Upper lobe of left lung (tissue), 4 donors: ENCODE measurements at regions not wholly inside any gene's neighbourhood (a gene's known extent, or its start where the extent isn't known, plus 50 kb on each side); places are given as distances from the start of the nearest gene placed in this dataset.

Experiments
- CTCF ChIP-seq, 6 experiments: fragments of 450-650 bp in 4 of 6; fragments of 200-600 bp in 2 of 6; sonication (generic) in 2 of 6; IDR thresholded peaks; one replicate each; pipeline ENCODE4 v1.5.1; 2016 to 2019; ENCODE audit warnings: antibody characterized with exemption in 6 of 6
- POLR2A ChIP-seq, 4 donors: fragments of 450-650 bp; IDR thresholded peaks; one replicate each; pipeline ENCODE4 v1.5.1; 2016 to 2017; ENCODE audit warnings: antibody characterized with exemption in 4 of 4, mild to moderate bottlenecking in 2 of 4

GRCh38 chr11:29782447-29782846 lies 234.4 kb downstream of the KCNA4 start:
- no peak for TF ChIP-seq POLR2A (IDR thresholded peaks at IDR 0.05)
- no peak for TF ChIP-seq CTCF (IDR thresholded peaks at IDR 0.05)
